ENCODE measurements at regions not wholly inside any gene's neighbourhood (a gene's known extent, or its start where the extent isn't known, plus 50 kb on each side); places are given as distances from the start of the nearest gene placed in this dataset.

GRCh38 chr20:24411834-24412216 is 57.6 kb upstream of the SYNDIG1 start:
- Histone ChIP-seq H3K4me1 (replicated peaks in 1 of 2; ENCODE audit: control insufficient read depth in 2 of 2, insufficient read depth in 2 of 2, low read length in 2 of 2) (no peaks in the 10 kb centered on the region), H3K36me3 (ENCODE audit: control insufficient read depth, insufficient read depth, low read length) (no peaks in the 10 kb centered on the region), H3K27ac (ENCODE audit: extremely low read depth, low read depth, low read length) (no peak overlapping the region), H3K79me2 (ENCODE audit: control insufficient read depth, insufficient read depth, low read length) (no peaks in the 10 kb centered on the region), H3K4me3 (no peak overlapping the region), H3K4me2 (ENCODE audit: insufficient read depth, low read length) (no peak overlapping the region), H3K9me3 (replicated peaks; ENCODE audit: control insufficient read depth, insufficient read depth, low read depth, low read length) (no peaks in the 10 kb centered on the region), H3K9me1 (ENCODE audit: control insufficient read depth, insufficient read depth, low read length) (no peaks in the 10 kb centered on the region), H3K9ac (ENCODE audit: insufficient read depth in 1 of 2, low read depth in 2 of 2, low read length in 2 of 2) (no peak overlapping the region), H2AFZ (ENCODE audit: low read depth, low read length) (no peak overlapping the region), H4K20me1 (replicated peaks; ENCODE audit: control insufficient read depth, insufficient read depth, low read length) (no peaks in the 10 kb centered on the region), H3K27me3 (ENCODE audit: control insufficient read depth in 2 of 2, insufficient read depth in 2 of 2, low read length in 2 of 2) (no peaks in the 10 kb centered on the region)
- in situ Hi-C loops (cut with MboI) (no loop called here), intact Hi-C loops (cut with micrococcal nuclease) (no loop called here)
- no peak for FAIRE-seq
- no peak for TF ChIP-seq STAT5B (CRISPR knock-in tag; IDR thresholded peaks at IDR 0.05)
- no peak for TF ChIP-seq RBFOX2 (IDR thresholded peaks at IDR 0.05; ENCODE audit: low read depth, low read length)
- TF ChIP-seq NELFE (IDR thresholded peaks at IDR 0.05; ENCODE audit: insufficient read depth, insufficient read length) = no peak
- no peak for TF ChIP-seq GATAD2B (IDR thresholded peaks at IDR 0.05; ENCODE audit: borderline replicate concordance)
- ChIA-PET POLR2A (interaction anchor here (0.7 kb wide), 1 partner anchor 1299 kb away, joined by 3 read pairs; no protein-coding TSS in a partner anchor), CTCF (ENCODE audit: low intra/inter-chr PET ratio) (no interaction called here)
- WGBS (ENCODE audit: insufficient coverage, low coverage, missing lambda C conversion rate) = 4% methylated on average over 4 of the region's 6 CpGs
- no peak for ATAC-seq
- no peak for DNase-seq (ENCODE audit: extremely low read depth in 1 of 4, low spot score in 3 of 4)
- BruUV-seq (replicated peaks) = no TSS peak

DNA sequence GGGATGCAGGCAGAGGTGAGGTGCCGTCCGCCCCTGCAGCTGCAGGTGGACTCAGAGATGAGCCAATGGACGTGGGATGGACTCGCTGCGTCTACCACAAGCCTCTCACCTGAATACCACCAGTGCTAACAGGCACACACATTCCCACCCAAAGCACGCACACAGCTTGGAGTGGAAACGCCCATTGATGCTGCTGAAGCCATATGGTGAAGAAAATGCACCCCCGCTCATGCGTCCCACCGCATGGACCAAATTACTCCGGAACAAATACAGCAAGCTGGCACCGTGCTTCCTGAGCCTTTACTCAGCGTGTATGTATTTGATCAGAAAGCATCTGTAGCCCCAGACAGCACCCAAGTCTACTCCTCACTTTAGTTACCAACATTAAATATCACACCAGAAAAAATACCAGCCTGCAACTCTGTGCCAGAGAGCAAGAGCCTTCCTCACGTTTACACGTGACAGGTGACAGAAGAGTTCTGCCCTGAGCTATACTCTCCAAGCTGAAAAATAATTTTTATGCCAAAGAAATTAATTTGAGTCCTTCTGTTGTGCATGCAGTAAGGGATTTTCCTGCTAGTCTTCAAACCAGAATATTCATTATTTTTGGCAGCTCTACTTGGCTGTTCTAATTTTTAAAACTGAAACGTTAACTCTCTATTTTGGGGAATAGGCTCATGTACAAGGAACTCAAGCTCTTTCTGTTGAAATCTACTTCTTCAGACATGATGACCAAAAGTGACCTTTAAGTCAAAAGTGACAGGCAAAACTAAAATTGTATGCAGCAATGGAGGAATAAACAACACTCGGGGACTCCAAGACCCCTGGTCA is 58.2 kb upstream of the SYNDIG1 start:
- no peaks in the 10 kb centered on the region for H3K27me3 ChIP-seq (ENCODE audit: control insufficient read depth in 2 of 2, insufficient read depth in 2 of 2, low read length in 2 of 2)
- intact Hi-C loops (cut with micrococcal nuclease) = no loop called here
- BruUV-seq (replicated peaks) = no TSS peak
- in situ Hi-C loops (cut with MboI) = no loop called here
- H3K9ac ChIP-seq (ENCODE audit: insufficient read depth in 1 of 2, low read depth in 2 of 2, low read length in 2 of 2) = no peak overlapping the region
- no peaks in the 10 kb centered on the region for H3K79me2 ChIP-seq (ENCODE audit: control insufficient read depth, insufficient read depth, low read length)
- no peak overlapping the region for H3K4me3 ChIP-seq
- no peaks in the 10 kb centered on the region for H3K36me3 ChIP-seq (ENCODE audit: control insufficient read depth, insufficient read depth, low read length)
- no peak for DNase-seq (ENCODE audit: extremely low read depth in 1 of 4, low spot score in 3 of 4)
- ChIA-PET POLR2A (interaction anchor here (0.7 kb wide), 1 partner anchor 1300 kb away, joined by 3 read pairs; no protein-coding TSS in a partner anchor), CTCF (ENCODE audit: low intra/inter-chr PET ratio) (no interaction called here)
- no peaks in the 10 kb centered on the region for H3K9me3 ChIP-seq (replicated peaks; ENCODE audit: control insufficient read depth, insufficient read depth, low read depth, low read length)
- no peak overlapping the region for H2AFZ ChIP-seq (ENCODE audit: low read depth, low read length)
- H3K9me1 ChIP-seq (ENCODE audit: control insufficient read depth, insufficient read depth, low read length) = no peaks in the 10 kb centered on the region
- no peaks in the 10 kb centered on the region for H3K4me1 ChIP-seq (replicated peaks in 1 of 2; ENCODE audit: control insufficient read depth in 2 of 2, insufficient read depth in 2 of 2, low read length in 2 of 2)
- H4K20me1 ChIP-seq (replicated peaks; ENCODE audit: control insufficient read depth, insufficient read depth, low read length) = no peaks in the 10 kb centered on the region
- H3K27ac ChIP-seq (ENCODE audit: extremely low read depth, low read depth, low read length) = no peak overlapping the region
- FAIRE-seq = no peak
- no peak for ATAC-seq
- H3K4me2 ChIP-seq (ENCODE audit: insufficient read depth, low read length) = no peak overlapping the region
- WGBS (ENCODE audit: insufficient coverage, low coverage, missing lambda C conversion rate) = 0% methylated on average over 16 of the region's 17 CpGs
- no peak for TF ChIP-seq MTA2 (IDR thresholded peaks at IDR 0.05; ENCODE audit: low read depth)
- no peak for TF ChIP-seq ZNF347 (CRISPR knock-in tag; IDR thresholded peaks at IDR 0.05; ENCODE audit: low read depth)
- no peak for TF ChIP-seq ZNF644 (tag; IDR thresholded peaks at IDR 0.05; ENCODE audit: low read depth)
- no peak for TF ChIP-seq HMG20B (CRISPR knock-in tag; IDR thresholded peaks at IDR 0.05)
- no peak for TF ChIP-seq WHSC1 (IDR thresholded peaks at IDR 0.05; ENCODE audit: low read length)
- no peak for TF ChIP-seq STAG1 (CRISPR knock-in tag; IDR thresholded peaks at IDR 0.05; ENCODE audit: borderline replicate concordance)
- no peak for TF ChIP-seq MCM2 (IDR thresholded peaks at IDR 0.05; ENCODE audit: low read depth)
- no peak for TF ChIP-seq FOXJ3 (CRISPR knock-in tag; IDR thresholded peaks at IDR 0.05)
- TF ChIP-seq GATA2 (CRISPR knock-in tag; IDR thresholded peaks at IDR 0.05) = no peak
- TF ChIP-seq ZNF23 (CRISPR knock-in tag; IDR thresholded peaks at IDR 0.05) = no peak
- TF ChIP-seq, protein P1, sequence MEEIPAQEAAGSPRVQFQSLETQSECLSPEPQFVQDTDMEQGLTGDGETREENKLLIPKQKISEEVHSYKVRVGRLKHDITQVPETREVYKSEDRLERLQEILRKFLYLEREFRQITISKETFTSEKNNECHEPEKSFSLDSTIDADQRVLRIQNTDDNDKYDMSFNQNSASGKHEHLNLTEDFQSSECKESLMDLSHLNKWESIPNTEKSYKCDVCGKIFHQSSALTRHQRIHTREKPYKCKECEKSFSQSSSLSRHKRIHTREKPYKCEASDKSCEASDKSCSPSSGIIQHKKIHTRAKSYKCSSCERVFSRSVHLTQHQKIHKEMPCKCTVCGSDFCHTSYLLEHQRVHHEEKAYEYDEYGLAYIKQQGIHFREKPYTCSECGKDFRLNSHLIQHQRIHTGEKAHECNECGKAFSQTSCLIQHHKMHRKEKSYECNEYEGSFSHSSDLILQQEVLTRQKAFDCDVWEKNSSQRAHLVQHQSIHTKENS (CRISPR knock-in tag; IDR thresholded peaks at IDR 0.05) = no peak

All from K562 (cell line).